ENCODE measurements at regions not wholly inside any gene's neighbourhood (a gene's known extent, or its start where the extent isn't known, plus 50 kb on each side); places are given as distances from the start of the nearest gene placed in this dataset.

- TF ChIP-seq, protein P1, sequence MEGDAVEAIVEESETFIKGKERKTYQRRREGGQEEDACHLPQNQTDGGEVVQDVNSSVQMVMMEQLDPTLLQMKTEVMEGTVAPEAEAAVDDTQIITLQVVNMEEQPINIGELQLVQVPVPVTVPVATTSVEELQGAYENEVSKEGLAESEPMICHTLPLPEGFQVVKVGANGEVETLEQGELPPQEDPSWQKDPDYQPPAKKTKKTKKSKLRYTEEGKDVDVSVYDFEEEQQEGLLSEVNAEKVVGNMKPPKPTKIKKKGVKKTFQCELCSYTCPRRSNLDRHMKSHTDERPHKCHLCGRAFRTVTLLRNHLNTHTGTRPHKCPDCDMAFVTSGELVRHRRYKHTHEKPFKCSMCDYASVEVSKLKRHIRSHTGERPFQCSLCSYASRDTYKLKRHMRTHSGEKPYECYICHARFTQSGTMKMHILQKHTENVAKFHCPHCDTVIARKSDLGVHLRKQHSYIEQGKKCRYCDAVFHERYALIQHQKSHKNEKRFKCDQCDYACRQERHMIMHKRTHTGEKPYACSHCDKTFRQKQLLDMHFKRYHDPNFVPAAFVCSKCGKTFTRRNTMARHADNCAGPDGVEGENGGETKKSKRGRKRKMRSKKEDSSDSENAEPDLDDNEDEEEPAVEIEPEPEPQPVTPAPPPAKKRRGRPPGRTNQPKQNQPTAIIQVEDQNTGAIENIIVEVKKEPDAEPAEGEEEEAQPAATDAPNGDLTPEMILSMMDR (conservative IDR thresholded peaks at IDR 0.05): no peak
- TF ChIP-seq EZH2 (IDR thresholded peaks at IDR 0.05; ENCODE audit: low read depth): no peak
These were observed 1324.1 kb upstream of the SLC39A10 start for GRCh38 chr2:194332799-194333490.

All from PC-9 (cell line).